WTC11 (cell line): ENCODE measurements at regions not wholly inside any gene's neighbourhood (a gene's known extent, or its start where the extent isn't known, plus 50 kb on each side); places are given as distances from the start of the nearest gene placed in this dataset.

Experiments used
- ATAC-seq: fragments of 200-7000 bp; cut with Tn5 transposase; 2 replicates; pipeline ENCODE4 v1.10.0; 2021; ENCODE audit warnings: mild to moderate bottlenecking, moderate library complexity
- CTCF ChIA-PET: fragments of 300-600 bp; sonication (Branson Sonifier 250); formaldehyde crosslinking; loops from one replicate; lab custom pipeline; 2021; ENCODE audit warnings: antibody characterized with exemption; lab: Charles Lee
- POLR2A ChIA-PET: fragments of 350-600 bp; sonication (Branson Sonifier 250); formaldehyde crosslinking; loops from one replicate; lab custom pipeline; 2021; ENCODE audit warnings: antibody characterized with exemption; lab: Charles Lee
- DNase-seq: peaks from one replicate; pipeline ENCODE4 v3.0.0; 2021; ENCODE audit warnings: low spot score
- H3K27ac Mint-ChIP-seq: 2 replicates; pipeline ENCODE4 v1.8.0; 2021; ENCODE audit warnings: mixed read lengths
- H3K27me3 Mint-ChIP-seq: 2 replicates; pipeline ENCODE4 v1.8.0; 2021; ENCODE audit warnings: low read depth, mild to moderate bottlenecking, moderate library complexity, mixed read lengths
- H3K36me3 Mint-ChIP-seq: 2 replicates; pipeline ENCODE4 v1.8.0; 2021; ENCODE audit warnings: mixed read lengths
- H3K4me1 Mint-ChIP-seq: 2 replicates; pipeline ENCODE4 v1.8.0; 2022; ENCODE audit warnings: mixed read lengths
- H3K4me3 Mint-ChIP-seq: 2 replicates; pipeline ENCODE4 v1.8.0; 2021; ENCODE audit warnings: mild to moderate bottlenecking, moderate library complexity, mixed read lengths
- H3K9me3 Mint-ChIP-seq: 2 replicates; pipeline ENCODE4 v1.8.0; 2021; ENCODE audit warnings: mixed read lengths
- ATF2 ChIP-seq: sonication (generic); formaldehyde crosslinking; IDR thresholded peaks from 2 replicates; pipeline ENCODE4 v1.8.1; 2022; ENCODE audit warnings: low read depth, missing genetic modification reagents, borderline replicate concordance
- E2F4 ChIP-seq: sonication (generic); formaldehyde crosslinking; IDR thresholded peaks from 2 replicates; pipeline ENCODE4 v1.8.1; 2022; ENCODE audit warnings: low read depth, mild to moderate bottlenecking, moderate library complexity, missing genetic modification reagents, borderline replicate concordance
- EMX1 ChIP-seq: fragments of 250-450 bp; sonication (Bioruptor Pico); IDR thresholded peaks from 2 replicates; pipeline ENCODE4 v1.8.0; 2021; ENCODE audit warnings: mild to moderate bottlenecking
- GABPB1 ChIP-seq: sonication (generic); formaldehyde crosslinking; IDR thresholded peaks from 2 replicates; pipeline ENCODE4 v1.8.1; 2023; ENCODE audit warnings: mild to moderate bottlenecking, missing genetic modification reagents
- JUN ChIP-seq: sonication (generic); formaldehyde crosslinking; IDR thresholded peaks from 2 replicates; pipeline ENCODE4 v1.8.0; 2023; ENCODE audit warnings: mild to moderate bottlenecking, missing genetic modification reagents
- MAX ChIP-seq: sonication (generic); formaldehyde crosslinking; IDR thresholded peaks from 2 replicates; pipeline ENCODE4 v1.8.0; 2022; ENCODE audit warnings: mild to moderate bottlenecking, missing genetic modification reagents
- NFATC4 ChIP-seq: fragments of 250-450 bp; sonication (Bioruptor Pico); IDR thresholded peaks from 2 replicates; pipeline ENCODE4 v1.9.0; 2021; ENCODE audit warnings: mild to moderate bottlenecking
- NFYB ChIP-seq: sonication (generic); formaldehyde crosslinking; conservative IDR thresholded peaks from 2 replicates; pipeline ENCODE4 v1.8.0; 2022; ENCODE audit warnings: low read depth, missing genetic modification reagents
- OVOL2 ChIP-seq: fragments of 250-450 bp; sonication (Bioruptor Pico); IDR thresholded peaks from 2 replicates; pipeline ENCODE4 v1.9.0; 2021; ENCODE audit warnings: mild to moderate bottlenecking, borderline replicate concordance
- PRDM15 ChIP-seq: sonication (generic); formaldehyde crosslinking; IDR thresholded peaks from 2 replicates; pipeline ENCODE4 v1.8.0; 2022; ENCODE audit warnings: missing genetic modification reagents
- PREB ChIP-seq: sonication (generic); formaldehyde crosslinking; IDR thresholded peaks from 2 replicates; pipeline ENCODE4 v1.8.1; 2022; ENCODE audit warnings: mild to moderate bottlenecking, missing genetic modification reagents, moderate library complexity, borderline replicate concordance
- TCF7 ChIP-seq: sonication (generic); formaldehyde crosslinking; IDR thresholded peaks from 2 replicates; pipeline ENCODE4 v1.8.0; 2022; ENCODE audit warnings: mild to moderate bottlenecking, low read depth, missing genetic modification reagents, moderate library complexity
- TEAD1 ChIP-seq: sonication (generic); formaldehyde crosslinking; IDR thresholded peaks from 2 replicates; pipeline ENCODE4 v1.8.0; 2022; ENCODE audit warnings: mild to moderate bottlenecking, missing genetic modification reagents
- TP53 ChIP-seq: sonication (generic); formaldehyde crosslinking; IDR thresholded peaks from 2 replicates; pipeline ENCODE4 v1.8.1; 2023; ENCODE audit warnings: mild to moderate bottlenecking, missing genetic modification reagents
- ZNF425 ChIP-seq: fragments of 250-450 bp; sonication (Bioruptor Pico); conservative IDR thresholded peaks from 2 replicates; pipeline ENCODE4 v1.9.0; 2021; ENCODE audit warnings: mild to moderate bottlenecking
- ZNF532 ChIP-seq: fragments of 250-450 bp; sonication (Bioruptor Pico); IDR thresholded peaks from 2 replicates; pipeline ENCODE4 v1.9.0; 2021; ENCODE audit warnings: mild to moderate bottlenecking, borderline replicate concordance
- ZNF671 ChIP-seq: fragments of 250-450 bp; sonication (Bioruptor Pico); IDR thresholded peaks from 2 replicates; pipeline ENCODE4 v1.8.0; 2021; ENCODE audit warnings: mild to moderate bottlenecking

- Mint-ChIP-seq H3K36me3 (no peaks in the 10 kb centered on the region), H3K9me3 (no peaks in the 10 kb centered on the region), H3K4me3 (no peak overlapping the region), H3K27ac (peak overlapping the region; percentile 1; the same call in 1 of the 2 replicates), H3K4me1 (peaks cover 42% of the 10 kb centered on the region), H3K27me3 (no peaks in the 10 kb centered on the region; the same call in 1 of the 2 replicates)
- POLR2A ChIA-PET = no interaction called here
- ATAC-seq (no peak), DNase-seq (no peak)
- CTCF ChIA-PET = interaction anchor here (0.9 to 4.1 kb wide), 8 partner anchors 20 to 136 kb away, joined by 3 to 23 read pairs (median 10); no protein-coding TSS in a partner anchor
- no peak for TF ChIP-seq PRDM15 (CRISPR knock-in tag)
- no peak for TF ChIP-seq PREB (CRISPR knock-in tag)
- TF ChIP-seq ZNF532 (CRISPR knock-in tag) = no peak
- no peak for TF ChIP-seq ZNF671 (CRISPR knock-in tag)
- TF ChIP-seq TCF7 (CRISPR knock-in tag) = no peak
- TF ChIP-seq OVOL2 (CRISPR knock-in tag) = no peak
- TF ChIP-seq EMX1 (CRISPR knock-in tag) = no peak
- no peak for TF ChIP-seq NFATC4 (CRISPR knock-in tag)
- TF ChIP-seq JUN (CRISPR knock-in tag) = no peak
- TF ChIP-seq NFYB (CRISPR knock-in tag) = no peak
- no peak for TF ChIP-seq MAX
Measured at GRCh38 chr1:201656311-201657032, 117.5 kb downstream of the NAV1 start.

- no peaks in the 10 kb centered on the region; the same call in 1 of the 2 replicates for H3K27me3 Mint-ChIP-seq
- no peak for ATAC-seq
- peaks cover 26% of the 10 kb centered on the region for H3K4me1 Mint-ChIP-seq
- ChIA-PET CTCF (interaction anchor here (1.3 to 1.9 kb wide), 2 partner anchors 9 to 133 kb away, joined by 3 to 4 read pairs; no protein-coding TSS in a partner anchor), POLR2A (no interaction called here)
- TF ChIP-seq ZNF425 (CRISPR knock-in tag) (no peak), E2F4 (CRISPR knock-in tag) (no peak), GABPB1 (CRISPR knock-in tag) (no peak), ATF2 (no peak), TEAD1 (CRISPR knock-in tag) (no peak), TP53 (no peak)
- TF ChIP-seq, all 79 proteins: peak for 0
- no peaks in the 10 kb centered on the region for H3K9me3 Mint-ChIP-seq
- H3K36me3 Mint-ChIP-seq = no peaks in the 10 kb centered on the region
- no peak for DNase-seq
- no peak overlapping the region for H3K4me3 Mint-ChIP-seq
- H3K27ac Mint-ChIP-seq = no peak overlapping the region
Measured at GRCh38 chr1:201659572-201659971, 120.6 kb downstream of the NAV1 start.
